ENCODE measurements at regions not wholly inside any gene's neighbourhood (a gene's known extent, or its start where the extent isn't known, plus 50 kb on each side); places are given as distances from the start of the nearest gene placed in this dataset.

DNA sequence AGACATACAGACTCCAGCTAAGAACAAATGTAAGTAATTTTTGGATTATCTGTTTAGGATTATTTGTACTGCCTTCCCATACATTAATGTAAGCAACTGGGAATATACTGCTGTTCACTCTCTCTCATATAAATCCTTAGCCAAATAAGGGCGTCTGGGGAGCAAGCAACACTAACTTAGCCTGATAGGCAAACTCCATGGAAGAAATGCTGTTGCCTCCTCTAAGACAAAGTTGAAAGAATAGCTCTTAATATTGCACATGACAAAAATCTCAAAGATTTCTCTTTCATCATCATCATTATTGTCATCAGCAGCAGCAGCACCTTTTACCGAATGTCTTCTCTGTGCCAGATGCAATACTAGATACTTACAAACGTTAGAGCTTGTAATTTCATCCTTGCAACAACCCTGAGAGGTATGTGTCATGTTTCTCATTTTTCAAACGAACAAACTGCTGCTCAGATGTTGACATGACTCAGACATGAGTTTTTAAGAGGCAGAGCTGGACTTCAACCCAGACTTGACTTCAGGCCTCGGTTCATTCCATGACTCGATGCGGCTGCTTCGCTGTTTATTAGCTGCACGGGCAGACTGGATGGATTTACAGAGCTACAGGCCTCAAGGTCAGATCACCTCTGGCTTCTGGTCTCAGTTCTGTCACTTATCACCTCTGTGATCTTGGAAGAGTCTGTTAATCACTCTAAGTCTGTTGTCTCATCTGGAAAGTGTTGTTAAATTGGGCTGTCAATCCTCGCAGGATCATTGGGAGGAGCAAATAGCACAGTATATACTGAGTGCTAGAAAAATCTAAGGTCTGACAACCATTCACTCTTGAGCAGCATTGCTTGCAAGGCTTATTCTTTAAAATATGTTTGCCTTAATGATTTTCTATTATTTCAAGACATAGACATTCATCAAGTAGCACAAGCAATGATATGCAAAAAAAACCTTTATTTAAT lies 126.3 kb upstream of the CELF2 start:
- no peak overlapping the region for H3K4me3 ChIP-seq (ENCODE audit: low read depth, low read length)
- TF ChIP-seq, protein P1, sequence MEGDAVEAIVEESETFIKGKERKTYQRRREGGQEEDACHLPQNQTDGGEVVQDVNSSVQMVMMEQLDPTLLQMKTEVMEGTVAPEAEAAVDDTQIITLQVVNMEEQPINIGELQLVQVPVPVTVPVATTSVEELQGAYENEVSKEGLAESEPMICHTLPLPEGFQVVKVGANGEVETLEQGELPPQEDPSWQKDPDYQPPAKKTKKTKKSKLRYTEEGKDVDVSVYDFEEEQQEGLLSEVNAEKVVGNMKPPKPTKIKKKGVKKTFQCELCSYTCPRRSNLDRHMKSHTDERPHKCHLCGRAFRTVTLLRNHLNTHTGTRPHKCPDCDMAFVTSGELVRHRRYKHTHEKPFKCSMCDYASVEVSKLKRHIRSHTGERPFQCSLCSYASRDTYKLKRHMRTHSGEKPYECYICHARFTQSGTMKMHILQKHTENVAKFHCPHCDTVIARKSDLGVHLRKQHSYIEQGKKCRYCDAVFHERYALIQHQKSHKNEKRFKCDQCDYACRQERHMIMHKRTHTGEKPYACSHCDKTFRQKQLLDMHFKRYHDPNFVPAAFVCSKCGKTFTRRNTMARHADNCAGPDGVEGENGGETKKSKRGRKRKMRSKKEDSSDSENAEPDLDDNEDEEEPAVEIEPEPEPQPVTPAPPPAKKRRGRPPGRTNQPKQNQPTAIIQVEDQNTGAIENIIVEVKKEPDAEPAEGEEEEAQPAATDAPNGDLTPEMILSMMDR (IDR thresholded peaks at IDR 0.05; ENCODE audit: borderline replicate concordance, insufficient read depth, low read depth, low read length), result no peak

DNA sequence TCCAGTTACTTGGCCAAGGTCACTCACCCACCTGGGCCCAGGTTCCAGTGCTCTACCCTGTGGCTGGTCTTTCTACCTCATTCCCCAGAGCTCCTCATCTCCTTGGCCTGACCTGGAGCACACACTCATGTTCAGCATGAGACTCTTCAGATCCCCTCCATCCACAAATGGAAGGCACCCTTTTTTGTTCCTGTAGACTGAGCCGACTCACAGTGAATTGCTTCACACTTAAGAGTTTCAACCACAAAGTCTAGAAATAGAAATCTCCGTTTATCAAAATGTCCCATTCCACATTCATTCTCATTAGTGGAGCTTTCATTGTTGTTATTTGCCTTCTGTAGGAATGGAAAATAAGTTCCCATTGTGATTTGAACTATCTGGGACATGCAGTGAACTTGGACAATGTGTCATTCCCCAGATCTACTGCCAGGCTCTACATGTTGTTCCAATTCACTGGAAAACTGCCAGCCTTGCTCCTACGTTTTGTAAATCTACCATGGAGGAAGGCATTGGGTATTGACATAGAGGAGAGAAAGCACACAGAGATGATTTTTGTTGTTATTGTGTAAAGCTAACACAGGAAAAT lies 125.3 kb upstream of the CELF2 start:
- H3K4me3 ChIP-seq (ENCODE audit: low read depth, low read length), result no peak overlapping the region
- TF ChIP-seq, protein P1 (IDR thresholded peaks at IDR 0.05; ENCODE audit: borderline replicate concordance, insufficient read depth, low read depth, low read length), result no peak

DNA sequence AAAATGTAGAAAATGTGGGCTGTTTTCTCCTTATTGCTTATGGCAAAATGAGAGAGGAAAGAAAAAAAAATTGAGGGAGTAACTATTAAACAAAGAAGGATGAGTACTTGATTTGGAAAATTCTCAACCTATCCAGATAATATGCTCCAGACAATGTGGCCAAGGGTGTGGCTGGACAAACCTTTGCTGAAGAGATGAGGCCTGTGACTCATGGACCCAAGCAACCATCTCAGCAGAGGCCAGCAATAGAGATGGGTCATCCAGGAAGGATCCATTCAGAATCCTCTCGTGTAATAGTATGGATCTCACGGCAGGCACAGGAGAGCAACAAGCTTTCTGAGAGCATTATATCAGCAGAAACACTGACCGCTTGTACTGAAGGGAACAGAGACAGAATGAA lies 120.3 kb upstream of the CELF2 start:
- TF ChIP-seq, protein P1 (IDR thresholded peaks at IDR 0.05; ENCODE audit: borderline replicate concordance, insufficient read depth, low read depth, low read length), result no peak
- H3K4me3 ChIP-seq (ENCODE audit: low read depth, low read length), result no peak overlapping the region

DNA sequence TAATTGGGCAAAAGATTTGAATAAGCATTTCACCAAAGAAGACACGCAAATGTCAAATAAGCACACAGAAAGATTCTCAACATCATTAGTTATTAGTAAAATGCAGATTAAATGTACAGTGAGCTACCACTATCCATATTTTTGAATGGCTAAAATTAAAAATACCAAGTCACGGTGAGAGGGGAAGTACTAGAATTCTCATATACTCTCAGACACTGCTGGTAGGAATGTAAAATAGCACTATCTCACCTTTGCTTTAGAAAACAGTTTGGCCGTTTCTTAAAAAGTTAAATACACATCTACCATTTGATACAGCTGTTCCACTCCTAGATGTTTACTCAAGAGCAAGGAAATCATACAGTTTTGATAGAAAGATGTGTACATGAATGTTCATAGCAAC lies 115.8 kb upstream of the CELF2 start:
- TF ChIP-seq, protein P1 (IDR thresholded peaks at IDR 0.05; ENCODE audit: borderline replicate concordance, insufficient read depth, low read depth, low read length), result no peak

DNA sequence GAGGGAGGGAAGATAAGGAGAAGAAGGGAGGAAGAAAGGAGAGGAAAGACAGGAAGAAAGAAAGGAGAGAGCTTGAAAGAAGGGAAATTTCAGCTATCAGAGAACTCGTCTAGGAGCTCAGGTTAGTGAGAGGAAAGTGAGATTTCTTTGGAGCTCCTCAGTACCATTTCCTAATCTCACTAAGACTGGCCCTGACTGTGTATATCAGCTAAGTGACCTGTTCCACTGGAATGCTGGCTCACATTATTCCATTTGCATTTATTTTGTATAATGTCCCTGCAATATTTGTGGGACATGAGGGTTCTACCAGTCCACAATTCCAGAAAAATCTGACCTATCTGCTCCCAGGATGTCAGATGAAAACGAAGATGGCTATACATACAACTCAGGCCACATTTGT lies 114.7 kb upstream of the CELF2 start:
- no peak overlapping the region for H3K4me3 ChIP-seq (ENCODE audit: low read depth, low read length)
- TF ChIP-seq, protein P1 (IDR thresholded peaks at IDR 0.05; ENCODE audit: borderline replicate concordance, insufficient read depth, low read depth, low read length), result no peak

More for the DNA sequence above, 115.8 kb upstream of the CELF2 start:
- no peak overlapping the region for H3K4me3 ChIP-seq (ENCODE audit: low read depth, low read length)

DNA sequence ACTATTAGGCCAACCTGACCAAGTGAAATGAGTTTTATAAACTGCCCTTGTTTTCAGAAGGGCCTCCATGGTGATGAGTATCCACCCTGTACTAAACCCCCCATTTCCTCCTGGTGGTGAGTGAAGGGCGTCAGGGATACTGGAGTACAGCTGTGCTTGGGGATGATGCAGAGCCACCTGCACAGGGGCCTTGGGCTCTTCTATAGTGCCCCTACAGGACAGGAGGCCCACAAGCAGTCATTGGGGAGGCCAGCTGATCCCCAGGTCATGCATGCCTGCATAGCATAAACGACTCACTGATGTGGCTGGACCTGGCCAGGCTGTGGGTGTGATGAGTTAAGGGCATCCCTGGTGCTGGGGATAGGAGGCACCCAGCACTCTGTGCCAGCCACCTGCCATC lies 114.1 kb upstream of the CELF2 start:
- H3K4me3 ChIP-seq (ENCODE audit: low read depth, low read length), result no peak overlapping the region
- TF ChIP-seq, protein P1 (IDR thresholded peaks at IDR 0.05; ENCODE audit: borderline replicate concordance, insufficient read depth, low read depth, low read length), result no peak

All from GM12875 (cell line).